Mononuclear cell (primary cell): ENCODE measurements at regions not wholly inside any gene's neighbourhood (a gene's known extent, or its start where the extent isn't known, plus 50 kb on each side); places are given as distances from the start of the nearest gene placed in this dataset.
"Not testable (repeated sequence)": the region's sequence is repeated elsewhere in the genome, so short reads cannot be mapped to it uniquely, and the experiment has no call there.

ENCODE experiments used
- H3K27me3 ChIP-seq: 2 replicates; pipeline ENCODE4 v1.6.0; 2011; ENCODE audit warnings: low read length, control low read depth; ENCODE audit not compliant: insufficient read depth
- H3K4me1 ChIP-seq: 2 replicates; pipeline ENCODE4 v1.5.1; 2011; ENCODE audit warnings: mild to moderate bottlenecking, low read length, control low read depth; ENCODE audit not compliant: insufficient read depth
- H3K4me3 ChIP-seq: 2 replicates; pipeline ENCODE4 v1.5.1; 2011; ENCODE audit warnings: mild to moderate bottlenecking, low read length, moderate library complexity
- H3K9me3 ChIP-seq: 2 replicates; pipeline ENCODE4 v1.5.1; 2011; ENCODE audit warnings: low read depth, mild to moderate bottlenecking, control low read depth, low read length

- peak overlapping the region; percentile 56 for H3K4me3 ChIP-seq
- no peaks in the 10 kb centered on the region for H3K9me3 ChIP-seq
- peaks cover 49% of the 10 kb centered on the region for H3K4me1 ChIP-seq
- no peaks in the 10 kb centered on the region for H3K27me3 ChIP-seq
Measured at GRCh38 chr15:92820236-92821021, 79.7 kb upstream of the CHD2 start.

- Histone ChIP-seq H3K9me3 (no peaks in the 10 kb centered on the region), H3K4me1 (peaks cover 57% of the 10 kb centered on the region), H3K4me3 (no peak overlapping the region), H3K27me3 (no peaks in the 10 kb centered on the region)
Measured at GRCh38 chr15:92821491-92822116, 78.5 kb upstream of the CHD2 start.

GRCh38 chr15:92822216-92823144 is 77.6 kb upstream of the CHD2 start:
- H3K27me3 ChIP-seq, result no peaks in the 10 kb centered on the region
- peaks cover 61% of the 10 kb centered on the region for H3K4me1 ChIP-seq
- no peaks in the 10 kb centered on the region for H3K9me3 ChIP-seq
- H3K4me3 ChIP-seq, result no peak overlapping the region

GRCh38 chr15:92825985-92826384 is 74.1 kb upstream of the CHD2 start:
- H3K4me1 ChIP-seq, result peaks cover 50% of the 10 kb centered on the region
- no peak overlapping the region for H3K4me3 ChIP-seq
- no peaks in the 10 kb centered on the region for H3K9me3 ChIP-seq
- no peaks in the 10 kb centered on the region for H3K27me3 ChIP-seq

- not testable (repeated sequence) for H3K27me3 ChIP-seq, H3K9me3 ChIP-seq, H3K4me3 ChIP-seq
- peaks cover 51% of the 10 kb centered on the region for H3K4me1 ChIP-seq
Measured at GRCh38 chr15:92827991-92828390, 72.1 kb upstream of the CHD2 start.

- Histone ChIP-seq H3K4me1 (peaks cover 60% of the 10 kb centered on the region), H3K27me3 (no peaks in the 10 kb centered on the region)
Measured at GRCh38 chr15:92829875-92830274, 70.2 kb upstream of the CHD2 start.

GRCh38 chr15:92831336-92831654 is 68.8 kb upstream of the CHD2 start:
- no peaks in the 10 kb centered on the region for H3K9me3 ChIP-seq
- peak overlapping the region; percentile 2 for H3K4me3 ChIP-seq
- no peaks in the 10 kb centered on the region for H3K27me3 ChIP-seq
- peaks cover 55% of the 10 kb centered on the region for H3K4me1 ChIP-seq

More at GRCh38 chr15:92829875-92830274, 70.2 kb upstream of the CHD2 start:
- Histone ChIP-seq H3K9me3 (no peaks in the 10 kb centered on the region), H3K4me3 (no peak overlapping the region)

GRCh38 chr15:92831655-92832328 is 68.3 kb upstream of the CHD2 start:
- Histone ChIP-seq H3K4me3 (peak overlapping the region; percentile 2), H3K4me1 (peaks cover 50% of the 10 kb centered on the region), H3K9me3 (no peaks in the 10 kb centered on the region), H3K27me3 (no peaks in the 10 kb centered on the region)

GRCh38 chr15:92833106-92833433 is 67.1 kb upstream of the CHD2 start:
- no peaks in the 10 kb centered on the region for H3K9me3 ChIP-seq
- H3K4me1 ChIP-seq, result peaks cover 43% of the 10 kb centered on the region
- no peaks in the 10 kb centered on the region for H3K27me3 ChIP-seq
- H3K4me3 ChIP-seq, result no peak overlapping the region

GRCh38 chr15:92833493-92834271 is 66.4 kb upstream of the CHD2 start:
- Histone ChIP-seq H3K4me1 (peaks cover 43% of the 10 kb centered on the region), H3K4me3 (no peak overlapping the region), H3K9me3 (no peaks in the 10 kb centered on the region), H3K27me3 (no peaks in the 10 kb centered on the region)

- Histone ChIP-seq H3K4me3 (no peak overlapping the region), H3K4me1 (peaks cover 41% of the 10 kb centered on the region), H3K9me3 (no peaks in the 10 kb centered on the region), H3K27me3 (no peaks in the 10 kb centered on the region)
Measured at GRCh38 chr15:92839696-92840095, 60.4 kb upstream of the CHD2 start.

- H3K4me1 ChIP-seq, result peaks cover 46% of the 10 kb centered on the region
- no peak overlapping the region for H3K4me3 ChIP-seq
- no peaks in the 10 kb centered on the region for H3K9me3 ChIP-seq
- H3K27me3 ChIP-seq, result no peaks in the 10 kb centered on the region
Measured at GRCh38 chr15:92840149-92840548, 60.0 kb upstream of the CHD2 start.

GRCh38 chr15:92843326-92843725 is 56.8 kb upstream of the CHD2 start:
- no peaks in the 10 kb centered on the region for H3K27me3 ChIP-seq
- H3K4me3 ChIP-seq, result no peak overlapping the region
- peaks cover 61% of the 10 kb centered on the region for H3K4me1 ChIP-seq
- H3K9me3 ChIP-seq, result no peaks in the 10 kb centered on the region

- peaks cover 66% of the 10 kb centered on the region for H3K4me1 ChIP-seq
Measured at GRCh38 chr15:92843814-92844213, 56.3 kb upstream of the CHD2 start.

More at GRCh38 chr15:92843814-92844213, 56.3 kb upstream of the CHD2 start:
- Histone ChIP-seq H3K27me3 (no peaks in the 10 kb centered on the region), H3K4me3 (no peak overlapping the region), H3K9me3 (no peaks in the 10 kb centered on the region)
